NCI-H146 treated with DMSO at 0.1 percent for 48 hours (cell line): ENCODE measurements at regions not wholly inside any gene's neighbourhood (a gene's known extent, or its start where the extent isn't known, plus 50 kb on each side); places are given as distances from the start of the nearest gene placed in this dataset.
"Not testable (repeated sequence)": the region's sequence is repeated elsewhere in the genome, so short reads cannot be mapped to it uniquely, and the experiment has no call there.

Experiments used
- DNase-seq: peaks from one replicate; lab custom pipeline; 2025; ENCODE audit not compliant: unreplicated experiment; lab: John Stamatoyannopoulos, UW

GRCh38 chr1:91099746-91100621, 78.1 kb upstream of the ZNF644 start:
- no peak for DNase-seq

GRCh38 chr1:91098299-91098906, 76.6 kb upstream of the ZNF644 start:
- DNase-seq, result no peak

- DNase-seq, result not testable (repeated sequence)
Measured at GRCh38 chr1:91095321-91095720, 73.5 kb upstream of the ZNF644 start.

GRCh38 chr1:91092503-91092902, 70.7 kb upstream of the ZNF644 start:
- no peak for DNase-seq

- no peak for DNase-seq
Measured at GRCh38 chr1:91091812-91092211, 70.0 kb upstream of the ZNF644 start.

- DNase-seq, result no peak
Measured at GRCh38 chr1:91080650-91081049, 58.8 kb upstream of the ZNF644 start.

GRCh38 chr1:91078859-91079258, 57.0 kb upstream of the ZNF644 start:
- no peak for DNase-seq

GRCh38 chr1:91076834-91077233, 55.0 kb upstream of the ZNF644 start:
- no peak for DNase-seq

- no peak for DNase-seq
Measured at GRCh38 chr1:91075233-91076135, 53.6 kb upstream of the ZNF644 start.

- DNase-seq, result no peak
Measured at GRCh38 chr1:91073299-91073698, 51.5 kb upstream of the ZNF644 start.

- DNase-seq, result no peak
Measured at GRCh38 chr1:91071838-91072237, 50.0 kb upstream of the ZNF644 start.
